Stomach (tissue), 8 donors: ENCODE measurements at regions not wholly inside any gene's neighbourhood (a gene's known extent, or its start where the extent isn't known, plus 50 kb on each side); places are given as distances from the start of the nearest gene placed in this dataset.
A peak's percentile ranks its signal among the peaks of the same experiment; 100 is the strongest.

Experiments
- DNase-seq, 2 donors: peaks; one replicate each; pipeline versions ENCODE4 v3.0.0 to v3.0.0-alpha.2; 2013 to 2019
- H3K27ac ChIP-seq, 5 donors: fragments of 200-600 bp in 4 of 5; sonication (generic) in 4 of 5; one replicate each; pipeline ENCODE4 v1.5.1; 2013 to 2019; ENCODE audit warnings: mild to moderate bottlenecking in 1 of 5, moderate library complexity in 1 of 5
- H3K27me3 ChIP-seq, 3 donors: fragments of 200-600 bp; sonication (generic); one replicate each; pipeline ENCODE4 v1.5.1; 2017 to 2019; ENCODE audit warnings: mixed run types in 1 of 3
- H3K36me3 ChIP-seq, 4 donors: fragments of 200-600 bp; sonication (generic); 1 replicate in 3 of 4; 2 replicates in 1 of 4; pipeline ENCODE4 v1.5.1; 2016 to 2019
- H3K4me1 ChIP-seq, 4 donors: fragments of 200-600 bp; sonication (generic); one replicate each; pipeline ENCODE4 v1.5.1; 2016 to 2019
- H3K4me3 ChIP-seq, 4 donors: fragments of 200-600 bp; sonication (generic) in 3 of 4; one replicate each; pipeline ENCODE4 v1.5.1; 2016 to 2019; ENCODE audit warnings: mild to moderate bottlenecking in 1 of 4
- H3K9me3 ChIP-seq, 4 donors: fragments of 200-600 bp; sonication (generic); one replicate each; pipeline ENCODE4 v1.5.1; 2016 to 2019
- EP300 ChIP-seq: sonication (generic); formaldehyde crosslinking; IDR thresholded peaks from one replicate; pipeline ENCODE4 v1.6.1; 2017; ENCODE audit warnings: antibody characterized with exemption
- POLR2A ChIP-seq, 4 donors: fragments of 450-650 bp; IDR thresholded peaks; one replicate each; pipeline ENCODE4 v1.6.1; 2016; ENCODE audit warnings: antibody characterized with exemption in 4 of 4, control low read depth in 2 of 4, mild to moderate bottlenecking in 1 of 4, moderate library complexity in 1 of 4
- POLR2AphosphoS5 ChIP-seq, 3 donors: sonication (generic); formaldehyde crosslinking; IDR thresholded peaks; one replicate each; pipeline ENCODE4 v1.6.1; 2016; ENCODE audit warnings: antibody characterized with exemption in 3 of 3
- WGBS, 5 donors: extraction: QIAGEN DNeasy Blood & Tissue Kit in 3 of 5; methylation state at CpG; one replicate each; pipeline versions ENCODE4 v1.1.5 to v1.1.7; 2013 to 2018; 5-methylcytosine and 5-hydroxymethylcytosine counted together
- intact Hi-C: fragments of 100-400 bp; cut with DNase I; formaldehyde crosslinking; loops from one replicate; pipeline ENCODE4 v1.15.1; 2023; ENCODE audit warnings: low total_unique reads
- TF ChIP-seq, protein P1 (sequence below), 7 experiments: fragments of 450-650 bp in 4 of 7; fragments of 200-600 bp in 3 of 7; sonication (generic) in 3 of 7; IDR thresholded peaks; one replicate each; pipeline ENCODE4 v1.5.1; 2016 to 2019; ENCODE audit warnings: antibody characterized with exemption in 7 of 7, control low read depth in 2 of 7, mild to moderate bottlenecking in 1 of 7
- donor health status: healthy with polysubstance abuse.
- donor health status: Bipolar disorder and iron deficiency.
- donor health status: healthy.

DNA sequence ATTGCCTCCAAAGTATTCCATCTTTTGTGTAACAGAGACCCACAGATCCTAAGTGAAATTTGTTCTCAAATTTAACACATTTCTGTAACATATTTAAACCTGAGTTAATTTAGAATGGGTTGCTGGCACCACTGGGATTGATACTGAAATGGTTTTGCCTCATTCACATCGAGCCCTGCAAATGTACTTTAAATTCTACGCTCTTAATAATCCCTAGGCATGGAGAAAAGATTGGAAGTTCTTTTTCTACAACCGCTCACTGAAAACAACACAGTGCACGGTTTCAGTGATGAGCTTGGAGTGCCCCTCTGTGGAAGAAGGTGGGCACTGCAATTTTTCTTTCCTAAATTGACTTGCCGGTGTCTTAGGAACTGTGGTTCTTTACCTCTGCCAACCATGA, 109.9 kb upstream of the ATP11B start:
- 1% methylated on average over 5 of the region's 5 CpGs for WGBS, 5 donors
- no peaks in the 10 kb centered on the region for H3K9me3 ChIP-seq
- no peaks in the 10 kb centered on the region for H3K36me3 ChIP-seq
- peak; percentile 77 to 91 for DNase-seq
- peaks cover 10 to 21% (median 18%) of the 10 kb centered on the region in 4 donors for H3K4me1 ChIP-seq
- peaks cover 0 to 17% (median 8%) of the 10 kb centered on the region in 3 donors for H3K27me3 ChIP-seq
- intact Hi-C loops = no loop called here
- peak overlapping the region in 4 of 5 donors; percentile 74 to 85 (median 78) for H3K27ac ChIP-seq
- TF ChIP-seq POLR2AphosphoS5 (IDR thresholded peaks at IDR 0.05) = peak in 1 of 3 donors; percentile 34
- no peak for TF ChIP-seq EP300
- TF ChIP-seq POLR2A (IDR thresholded peaks at IDR 0.05) = no peak
- TF ChIP-seq, protein P1, sequence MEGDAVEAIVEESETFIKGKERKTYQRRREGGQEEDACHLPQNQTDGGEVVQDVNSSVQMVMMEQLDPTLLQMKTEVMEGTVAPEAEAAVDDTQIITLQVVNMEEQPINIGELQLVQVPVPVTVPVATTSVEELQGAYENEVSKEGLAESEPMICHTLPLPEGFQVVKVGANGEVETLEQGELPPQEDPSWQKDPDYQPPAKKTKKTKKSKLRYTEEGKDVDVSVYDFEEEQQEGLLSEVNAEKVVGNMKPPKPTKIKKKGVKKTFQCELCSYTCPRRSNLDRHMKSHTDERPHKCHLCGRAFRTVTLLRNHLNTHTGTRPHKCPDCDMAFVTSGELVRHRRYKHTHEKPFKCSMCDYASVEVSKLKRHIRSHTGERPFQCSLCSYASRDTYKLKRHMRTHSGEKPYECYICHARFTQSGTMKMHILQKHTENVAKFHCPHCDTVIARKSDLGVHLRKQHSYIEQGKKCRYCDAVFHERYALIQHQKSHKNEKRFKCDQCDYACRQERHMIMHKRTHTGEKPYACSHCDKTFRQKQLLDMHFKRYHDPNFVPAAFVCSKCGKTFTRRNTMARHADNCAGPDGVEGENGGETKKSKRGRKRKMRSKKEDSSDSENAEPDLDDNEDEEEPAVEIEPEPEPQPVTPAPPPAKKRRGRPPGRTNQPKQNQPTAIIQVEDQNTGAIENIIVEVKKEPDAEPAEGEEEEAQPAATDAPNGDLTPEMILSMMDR (IDR thresholded peaks at IDR 0.05) = peak in 5 of 7 experiments; percentile 75 to 88 (median 82)
- peak overlapping the region; percentile 56 to 62 (median 59) for H3K4me3 ChIP-seq

DNA sequence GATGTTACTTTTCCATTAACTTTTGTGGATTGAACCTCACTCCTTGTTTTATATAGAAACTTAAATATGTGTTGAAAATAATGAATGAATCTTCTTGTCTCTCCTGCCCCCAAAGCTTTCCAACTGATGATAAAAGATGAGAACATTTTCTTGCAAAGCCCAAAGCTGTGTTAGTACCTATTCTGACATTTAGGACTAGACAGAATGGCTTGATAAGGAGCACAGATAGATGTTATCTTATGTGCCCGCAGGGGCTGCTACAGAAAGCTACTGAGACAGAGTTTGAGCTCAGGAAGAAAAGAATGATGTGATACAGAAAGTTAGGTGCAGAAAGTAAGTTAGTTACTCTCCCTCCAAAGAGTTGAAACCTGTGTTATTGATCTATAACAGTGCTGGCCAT, 109.4 kb upstream of the ATP11B start:
- peaks cover 10 to 21% (median 18%) of the 10 kb centered on the region in 4 donors for H3K4me1 ChIP-seq
- intact Hi-C loops = no loop called here
- peaks cover 0 to 17% (median 8%) of the 10 kb centered on the region in 3 donors for H3K27me3 ChIP-seq
- no peak for TF ChIP-seq EP300
- TF ChIP-seq, protein P1 (IDR thresholded peaks at IDR 0.05) = peak in 1 of 7 experiments; percentile 11
- no peaks in the 10 kb centered on the region for H3K9me3 ChIP-seq
- peak overlapping the region in 2 of 5 donors; percentile 79 to 85 for H3K27ac ChIP-seq
- DNase-seq = no peak
- H3K4me3 ChIP-seq = no peak overlapping the region
- no peaks in the 10 kb centered on the region for H3K36me3 ChIP-seq
- WGBS, 5 donors = 0 to 16% (median 3%) methylated on average over 1 of the region's 1 CpG

DNA sequence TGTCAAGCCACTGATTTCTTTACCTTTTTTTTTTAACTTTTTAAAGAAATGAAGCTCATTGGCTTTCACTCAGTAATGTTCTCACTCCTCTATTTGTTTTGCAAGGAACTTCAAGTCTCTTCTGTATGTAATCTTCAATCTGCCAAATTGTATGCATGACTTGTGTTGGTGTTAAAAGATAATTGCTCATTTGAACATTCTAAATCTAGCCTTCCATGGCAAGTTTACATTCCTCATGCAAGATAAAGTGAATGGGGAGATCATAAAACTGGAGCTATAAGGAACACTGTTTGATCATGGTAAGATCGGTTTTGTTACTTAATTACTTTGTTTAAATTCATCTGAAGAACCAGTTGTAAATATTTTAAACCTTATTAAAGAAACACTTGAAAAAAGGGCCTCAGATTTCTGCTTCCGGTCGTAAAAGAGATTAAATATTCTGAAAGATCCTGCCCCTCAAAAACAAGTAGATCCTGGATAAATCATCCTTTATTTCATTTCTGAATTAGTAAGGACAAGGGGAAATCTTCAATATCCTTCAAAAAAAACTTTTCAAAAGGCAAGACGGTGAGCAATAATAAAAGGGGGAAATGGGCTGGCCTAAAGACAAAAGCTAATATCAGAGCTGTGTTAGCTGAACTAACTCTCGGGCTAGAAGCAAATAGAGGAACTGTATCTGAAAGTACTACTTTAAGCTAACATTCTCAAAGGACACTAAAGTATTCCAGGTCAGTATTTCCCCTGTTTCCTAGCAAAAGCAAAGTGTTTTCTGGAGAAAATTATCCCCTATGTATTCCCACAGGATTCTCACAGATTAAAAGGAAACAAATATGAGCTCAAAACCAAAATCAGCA, 107.0 kb upstream of the ATP11B start:
- WGBS, 5 donors = 16 to 33% (median 27%) methylated on average over 5 of the region's 5 CpGs
- intact Hi-C loops = no loop called here

DNA sequence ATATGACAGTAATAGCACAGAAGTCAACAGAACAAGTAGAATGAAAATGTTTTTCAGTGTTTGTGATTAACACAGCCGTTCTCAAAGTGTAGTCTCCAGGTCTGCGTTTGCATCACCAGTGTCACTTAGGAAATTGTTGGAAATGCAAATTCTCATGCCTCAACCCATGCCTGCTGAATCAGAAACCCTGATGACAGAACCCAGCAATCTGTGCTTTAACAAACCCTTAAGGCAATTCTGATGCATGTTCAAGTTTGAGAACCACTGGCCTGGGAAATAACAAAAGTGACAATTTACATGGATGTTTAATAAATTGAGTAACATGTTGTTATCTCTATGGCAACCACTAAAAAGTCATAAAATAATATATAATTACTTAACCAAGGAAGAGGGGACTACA, 103.1 kb upstream of the ATP11B start:
- DNase-seq = no peak
- TF ChIP-seq POLR2A (IDR thresholded peaks at IDR 0.05) = no peak
- TF ChIP-seq, protein P1 (IDR thresholded peaks at IDR 0.05) = no peak
- TF ChIP-seq POLR2AphosphoS5 (IDR thresholded peaks at IDR 0.05) = no peak
- no peak for TF ChIP-seq EP300
- 81 to 88% (median 85%) methylated on average over 2 of the region's 2 CpGs for WGBS, 5 donors
- Histone ChIP-seq H3K27me3 (peaks cover 0 to 3% (median 0%) of the 10 kb centered on the region in 3 donors), H3K4me1 (peaks cover 0 to 5% (median 0%) of the 10 kb centered on the region in 4 donors), H3K9me3 (no peaks in the 10 kb centered on the region), H3K36me3 (no peaks in the 10 kb centered on the region), H3K27ac (no peak overlapping the region), H3K4me3 (no peak overlapping the region)
- intact Hi-C loops = no loop called here

More for the DNA sequence above, 107.0 kb upstream of the ATP11B start:
- DNase-seq = no peak
- H3K4me3 ChIP-seq = no peak overlapping the region
- H3K9me3 ChIP-seq = no peaks in the 10 kb centered on the region
- H3K27ac ChIP-seq = no peak overlapping the region
- TF ChIP-seq POLR2AphosphoS5 (IDR thresholded peaks at IDR 0.05) = no peak
- TF ChIP-seq EP300 = no peak
- TF ChIP-seq, protein P1 (IDR thresholded peaks at IDR 0.05) = no peak
- no peak for TF ChIP-seq POLR2A (IDR thresholded peaks at IDR 0.05)
- H3K4me1 ChIP-seq = peaks cover 10 to 21% (median 18%) of the 10 kb centered on the region in 4 donors
- H3K36me3 ChIP-seq = no peaks in the 10 kb centered on the region
- peaks cover 0 to 17% (median 8%) of the 10 kb centered on the region in 3 donors for H3K27me3 ChIP-seq
